SK-N-SH (cell line): ENCODE measurements at regions not wholly inside any gene's neighbourhood (a gene's known extent, or its start where the extent isn't known, plus 50 kb on each side); places are given as distances from the start of the nearest gene placed in this dataset.

Source experiments
- CTCF ChIA-PET: fragments of 300-600, 350-600 bp; formaldehyde crosslinking; extraction: SDS; loops from one replicate; lab custom pipeline; 2021; lab: Yijun Ruan, JAX
- POLR2A ChIA-PET: fragments of 350-600 bp; sonication (Branson Sonifier 250); formaldehyde crosslinking; extraction: SDS; loops from one replicate; lab custom pipeline; 2020; ENCODE audit warnings: antibody characterized with exemption, inconsistent platforms; lab: Yijun Ruan, JAX
- DNase-seq: peaks from one replicate; pipeline ENCODE4 v3.0.0; 2012
- H2AFZ ChIP-seq: fragments of 200-600 bp; sonication (generic); 2 replicates; pipeline ENCODE4 v1.8.1; 2016; ENCODE audit warnings: antibody characterized with exemption, mild to moderate bottlenecking, low read depth
- H3F3A ChIP-seq: fragments of 200-600 bp; sonication (generic); replicated peaks from 2 replicates; pipeline ENCODE3; 2016; ENCODE audit warnings: antibody characterized with exemption, mild to moderate bottlenecking; ENCODE audit not compliant: insufficient read depth
- H3K27ac ChIP-seq, 2 experiments: fragments of 200-500 bp in 1 of 2; fragments of 200-600 bp in 1 of 2; sonication (Bioruptor generic) in 1 of 2; sonication (generic), shearing (Covaris generic) in 1 of 2; 2 replicates each; pipeline versions ENCODE4 v1.5.1 to v1.6.1; 2014 to 2016; ENCODE audit warnings: low read depth in 2 of 2, inconsistent platforms in 1 of 2, low read length in 1 of 2, mild to moderate bottlenecking in 1 of 2, mixed read lengths in 1 of 2
- H3K27me3 ChIP-seq: fragments of 200-600 bp; sonication (generic), shearing (Covaris generic); 2 replicates; pipeline ENCODE4 v1.6.1; 2016; ENCODE audit warnings: mixed run types; ENCODE audit not compliant: insufficient read depth
- H3K36me3 ChIP-seq, 2 experiments: fragments of 200-500 bp in 1 of 2; fragments of 200-600 bp in 1 of 2; sonication (Bioruptor generic) in 1 of 2; sonication (generic) in 1 of 2; replicated peaks in 1 of 2; 2 replicates each; pipeline versions ENCODE3 to v1.5.1; 2014 to 2016; ENCODE audit warnings: low read length in 1 of 2, mild to moderate bottlenecking in 1 of 2; ENCODE audit not compliant: insufficient read depth in 2 of 2, control insufficient read depth in 1 of 2
- H3K4me1 ChIP-seq, 2 experiments: fragments of 200-500 bp in 1 of 2; fragments of 200-600 bp in 1 of 2; sonication (Bioruptor generic) in 1 of 2; sonication (generic), shearing (Covaris generic) in 1 of 2; 2 replicates each; pipeline versions ENCODE4 v1.5.1 to v1.6.1; 2014 to 2016; ENCODE audit warnings: low read depth in 1 of 2, low read length in 1 of 2, mixed run types in 1 of 2; ENCODE audit not compliant: insufficient read depth in 2 of 2, control insufficient read depth in 1 of 2
- H3K4me2 ChIP-seq: fragments of 200-600 bp; sonication (generic), shearing (Covaris generic); 2 replicates; pipeline ENCODE4 v1.6.1; 2017; ENCODE audit warnings: mixed run types
- H3K4me3 ChIP-seq, 2 experiments: fragments of 200-500 bp in 1 of 2; fragments of 200-600 bp in 1 of 2; sonication (Bioruptor generic) in 1 of 2; sonication (generic), shearing (Covaris generic) in 1 of 2; 2 replicates each; pipeline versions ENCODE4 v1.5.1 to v1.8.1; 2014 to 2016; ENCODE audit warnings: low read depth in 2 of 2, inconsistent platforms in 1 of 2, low read length in 1 of 2, mild to moderate bottlenecking in 1 of 2, mixed read lengths in 1 of 2, moderate library complexity in 1 of 2
- H3K79me2 ChIP-seq: fragments of 200-600 bp; sonication (generic); 2 replicates; pipeline ENCODE4 v1.8.1; 2017; ENCODE audit warnings: mild to moderate bottlenecking; ENCODE audit not compliant: insufficient read depth
- H3K9ac ChIP-seq: fragments of 200-600 bp; sonication (generic); 2 replicates; pipeline ENCODE4 v1.6.1; 2017; ENCODE audit warnings: mixed run types
- H3K9me2 ChIP-seq: fragments of 200-600 bp; sonication (generic); 2 replicates; pipeline ENCODE4 v1.6.1; 2017; ENCODE audit warnings: mixed run types
- H3K9me3 ChIP-seq: fragments of 200-600 bp; sonication (generic); 2 replicates; pipeline ENCODE4 v1.6.1; 2017; ENCODE audit warnings: mixed run types, mild to moderate bottlenecking, moderate library complexity
- H4K20me1 ChIP-seq: fragments of 200-600 bp; sonication (generic); 2 replicates; pipeline ENCODE4 v1.6.1; 2017; ENCODE audit warnings: mild to moderate bottlenecking, mixed run types; ENCODE audit not compliant: insufficient read depth
- EZH2phosphoT487 ChIP-seq: fragments of 200-600 bp; sonication (generic); IDR thresholded peaks from 2 replicates; pipeline ENCODE4 v1.6.1; 2017; ENCODE audit warnings: low read depth, mixed run types, mild to moderate bottlenecking, antibody characterized with exemption, moderate library complexity, borderline replicate concordance
- FOSL2 ChIP-seq: IDR thresholded peaks from 2 replicates; pipeline ENCODE4 v1.4.0; 2012; ENCODE audit warnings: low read depth, mild to moderate bottlenecking, moderate library complexity, borderline replicate concordance
- FOXJ3 ChIP-seq: sonication (generic); formaldehyde crosslinking; IDR thresholded peaks from 2 replicates; pipeline ENCODE4 v1.5.1; 2020; ENCODE audit warnings: mild to moderate bottlenecking, missing genetic modification reagents
- FOXM1 ChIP-seq: IDR thresholded peaks from 2 replicates; pipeline ENCODE4 v1.4.0; 2012; ENCODE audit warnings: low read depth, mild to moderate bottlenecking
- MEF2A ChIP-seq: IDR thresholded peaks from 2 replicates; pipeline ENCODE4 v1.4.0; 2012; ENCODE audit warnings: low read depth, borderline replicate concordance
- NFIC ChIP-seq: IDR thresholded peaks from 2 replicates; pipeline ENCODE4 v1.4.0; 2012; ENCODE audit warnings: borderline replicate concordance
- PBX3 ChIP-seq: IDR thresholded peaks from 2 replicates; pipeline ENCODE4; 2012
- POLR2AphosphoS5 ChIP-seq: IDR thresholded peaks from 2 replicates; pipeline ENCODE4 v1.6.1; 2012; ENCODE audit warnings: low read depth, low read length
- RCOR1 ChIP-seq: fragments of 150-350 bp; IDR thresholded peaks from 2 replicates; pipeline ENCODE4 v1.6.1; 2017; ENCODE audit warnings: antibody characterized with exemption, low read length
- RXRA ChIP-seq: IDR thresholded peaks from 2 replicates; pipeline ENCODE4 v1.4.0; 2012; ENCODE audit warnings: low read depth, mild to moderate bottlenecking, borderline replicate concordance
- SMC3 ChIP-seq: IDR thresholded peaks from 2 replicates; pipeline ENCODE4 v1.6.1; 2012; ENCODE audit warnings: low read depth, low read length, improper control_type of control experiment
- USF2 ChIP-seq: fragments of 150-350 bp; IDR thresholded peaks from 2 replicates; pipeline ENCODE4 v1.6.1; 2017; ENCODE audit warnings: antibody characterized with exemption, low read length, low read depth, borderline replicate concordance
- WGBS: methylation state at CpG from one replicate; pipeline ENCODE4 v1.1.6; 2017; ENCODE audit warnings: low lambda C conversion rate; 5-methylcytosine and 5-hydroxymethylcytosine counted together

GRCh38 chr21:16022921-16023320 lies 293.1 kb downstream of the USP25 start:
- ChIA-PET CTCF (no interaction called here), POLR2A (no interaction called here)
- H3F3A ChIP-seq: no peaks in the 10 kb centered on the region
- TF ChIP-seq FOXJ3 (no peak), FOXM1 (no peak), EZH2phosphoT487 (no peak), RXRA (no peak), RCOR1 (no peak), PBX3 (no peak)
- H3K27me3 ChIP-seq: no peaks in the 10 kb centered on the region
- no peak overlapping the region for H3K9ac ChIP-seq
- H3K4me2 ChIP-seq: no peak overlapping the region
- H3K4me1 ChIP-seq: no peaks in the 10 kb centered on the region
- H3K9me3 ChIP-seq: no peaks in the 10 kb centered on the region
- H3K4me3 ChIP-seq: no peak overlapping the region
- H3K79me2 ChIP-seq: no peaks in the 10 kb centered on the region
- no peak overlapping the region for H3K27ac ChIP-seq
- DNase-seq: no peak
- no peak overlapping the region for H2AFZ ChIP-seq
- H3K9me2 ChIP-seq: no peaks in the 10 kb centered on the region
- no peaks in the 10 kb centered on the region for H3K36me3 ChIP-seq
- no peaks in the 10 kb centered on the region for H4K20me1 ChIP-seq
- 40% methylated on average over 3 of the region's 3 CpGs for WGBS

GRCh38 chr21:16028142-16028541 lies 298.4 kb downstream of the USP25 start:
- Histone ChIP-seq H3K4me1 (no peaks in the 10 kb centered on the region), H3K36me3 (no peaks in the 10 kb centered on the region), H3K4me2 (no peak overlapping the region), H3K9me2 (no peaks in the 10 kb centered on the region), H2AFZ (no peak overlapping the region), H3K79me2 (no peaks in the 10 kb centered on the region), H4K20me1 (no peaks in the 10 kb centered on the region), H3K4me3 (no peak overlapping the region), H3K9ac (no peak overlapping the region), H3K27me3 (no peaks in the 10 kb centered on the region), H3K9me3 (no peaks in the 10 kb centered on the region), H3K27ac (no peak overlapping the region), H3F3A (no peaks in the 10 kb centered on the region)
- 69% methylated on average over 2 of the region's 2 CpGs for WGBS
- ChIA-PET CTCF (no interaction called here), POLR2A (no interaction called here)
- TF ChIP-seq MEF2A (no peak), POLR2AphosphoS5 (no peak), NFIC (no peak), FOSL2 (no peak), RXRA (no peak), USF2 (no peak), FOXM1 (no peak), EZH2phosphoT487 (no peak), SMC3 (no peak)
- DNase-seq: no peak
